Fibroblast of upper back skin (primary cell): ENCODE measurements at regions not wholly inside any gene's neighbourhood (a gene's known extent, or its start where the extent isn't known, plus 50 kb on each side); places are given as distances from the start of the nearest gene placed in this dataset.
A peak's percentile ranks its signal among the peaks of the same experiment; 100 is the strongest.
"Not testable (repeated sequence)": the region's sequence is repeated elsewhere in the genome, so short reads cannot be mapped to it uniquely, and the experiment has no call there.

ENCODE experiments used
- DNase-seq: peaks from one replicate; pipeline ENCODE4 v3.0.0-alpha.2; 2013

DNA sequence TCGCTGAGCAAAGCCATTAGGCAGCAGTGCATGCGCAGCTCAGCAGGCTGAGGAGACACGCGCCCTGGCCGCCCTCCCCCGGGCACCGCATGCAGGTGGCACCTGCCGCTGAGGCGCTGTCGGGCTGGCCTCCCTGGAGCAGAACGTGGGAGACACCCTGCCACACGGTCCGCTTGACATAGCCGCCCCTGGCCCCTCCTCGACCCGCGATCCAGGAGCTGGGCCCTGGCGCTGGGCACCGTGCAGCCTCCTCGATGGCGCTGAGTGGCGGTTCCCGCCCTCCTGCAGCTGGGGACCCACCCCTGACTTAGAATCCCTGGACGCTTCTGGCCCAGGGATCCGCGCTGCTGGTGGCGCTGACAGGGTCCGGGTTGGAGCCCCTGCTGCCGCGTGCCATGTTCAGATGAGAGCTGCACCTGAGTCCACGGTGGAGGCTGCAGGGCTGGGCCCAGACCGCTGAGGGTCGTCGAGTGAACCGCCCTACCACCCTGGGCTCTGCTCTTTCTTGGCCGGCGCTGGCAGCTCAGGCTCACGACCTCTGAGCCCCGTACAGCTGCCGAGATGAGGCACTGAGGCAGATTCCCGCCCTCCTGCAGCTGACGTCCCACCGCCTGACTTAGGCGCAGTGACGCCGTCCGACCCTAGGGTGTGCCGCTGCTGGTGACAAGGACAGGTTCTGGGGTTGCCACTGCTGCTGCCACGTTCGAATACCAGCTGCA lies 116.8 kb downstream of the OR13A1 start:
- no peak for DNase-seq

DNA sequence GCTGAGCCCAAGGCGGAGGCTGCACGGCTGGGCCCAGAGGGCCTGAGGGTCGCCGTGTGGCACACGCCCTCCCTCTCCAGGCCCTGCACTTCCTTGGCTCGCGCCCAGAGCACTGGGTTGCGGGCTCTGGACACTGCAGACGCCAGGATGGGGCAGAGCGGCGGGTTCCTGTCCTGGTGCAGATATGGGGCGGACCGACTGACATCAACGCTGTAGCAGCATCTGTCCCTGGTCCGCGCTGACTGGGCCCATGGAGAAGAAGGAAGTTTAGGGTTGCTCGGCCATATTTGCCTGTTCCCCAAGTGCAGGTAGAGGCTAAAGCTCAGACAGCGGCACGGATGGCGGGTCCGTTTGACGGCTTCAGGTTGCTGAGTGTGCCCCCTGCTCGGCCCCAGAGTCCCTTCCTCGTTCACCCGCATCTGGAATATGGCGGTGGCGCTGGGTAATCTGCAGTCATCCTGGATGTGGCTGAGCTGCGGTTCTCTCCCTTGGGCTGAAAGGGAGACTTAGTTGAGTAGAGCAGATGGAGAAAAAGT lies 116.1 kb downstream of the OR13A1 start:
- no peak for DNase-seq

- no peak for DNase-seq
Observed at GRCh38 chr10:45201271-45201670, 114.1 kb downstream of the OR13A1 start.

- no peak for DNase-seq
Observed at GRCh38 chr10:45202242-45202641, 113.2 kb downstream of the OR13A1 start.

DNA sequence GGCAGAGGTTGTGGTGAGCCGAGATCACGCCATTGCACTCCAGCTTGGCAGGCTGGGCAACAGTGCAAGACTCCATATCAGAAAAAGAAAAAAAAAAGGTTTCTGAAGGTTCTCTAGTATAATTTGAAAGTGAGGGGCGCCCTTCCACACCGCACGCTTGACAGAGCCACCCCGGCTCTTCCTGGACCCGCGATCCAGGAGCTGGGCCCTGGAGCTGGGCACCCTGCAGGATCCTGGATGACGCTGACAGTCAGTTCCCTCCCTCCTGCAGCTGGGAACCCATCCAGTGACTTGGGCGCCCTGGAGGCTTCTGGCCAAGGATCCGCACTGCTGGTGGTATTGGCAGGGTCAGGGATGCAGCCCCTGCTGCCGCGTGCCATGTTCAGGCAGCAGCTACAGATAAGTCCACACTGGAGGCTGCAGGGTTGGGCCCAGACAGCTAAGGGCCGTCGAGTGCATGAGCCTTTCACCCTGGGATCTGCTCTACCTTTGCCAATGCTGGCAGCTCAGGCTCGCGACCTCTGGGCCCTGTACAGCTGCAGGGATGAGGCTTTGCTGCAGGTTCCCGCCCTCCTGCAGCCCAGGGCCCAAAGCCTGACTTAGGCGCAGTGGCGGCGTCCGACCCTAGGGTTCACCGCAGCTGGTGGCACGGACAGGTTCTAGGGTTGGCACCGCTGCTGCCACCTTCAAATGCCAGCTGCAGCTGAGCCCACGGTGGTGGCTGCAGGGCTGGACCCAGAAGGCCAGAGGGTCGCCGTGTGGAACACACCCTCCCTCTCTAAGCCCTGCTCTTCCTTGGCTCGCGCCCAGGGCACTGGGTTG lies 110.2 kb downstream of the OR13A1 start:
- DNase-seq: no peak

GRCh38 chr10:45209888-45210287 lies 105.5 kb downstream of the OR13A1 start:
- no peak for DNase-seq

GRCh38 chr10:45211576-45211975 lies 103.8 kb downstream of the OR13A1 start:
- DNase-seq: no peak

GRCh38 chr10:45219416-45219815 lies 96.0 kb downstream of the OR13A1 start:
- DNase-seq: no peak

- DNase-seq: no peak
Observed at GRCh38 chr10:45220931-45221330, 94.5 kb downstream of the OR13A1 start.

DNA sequence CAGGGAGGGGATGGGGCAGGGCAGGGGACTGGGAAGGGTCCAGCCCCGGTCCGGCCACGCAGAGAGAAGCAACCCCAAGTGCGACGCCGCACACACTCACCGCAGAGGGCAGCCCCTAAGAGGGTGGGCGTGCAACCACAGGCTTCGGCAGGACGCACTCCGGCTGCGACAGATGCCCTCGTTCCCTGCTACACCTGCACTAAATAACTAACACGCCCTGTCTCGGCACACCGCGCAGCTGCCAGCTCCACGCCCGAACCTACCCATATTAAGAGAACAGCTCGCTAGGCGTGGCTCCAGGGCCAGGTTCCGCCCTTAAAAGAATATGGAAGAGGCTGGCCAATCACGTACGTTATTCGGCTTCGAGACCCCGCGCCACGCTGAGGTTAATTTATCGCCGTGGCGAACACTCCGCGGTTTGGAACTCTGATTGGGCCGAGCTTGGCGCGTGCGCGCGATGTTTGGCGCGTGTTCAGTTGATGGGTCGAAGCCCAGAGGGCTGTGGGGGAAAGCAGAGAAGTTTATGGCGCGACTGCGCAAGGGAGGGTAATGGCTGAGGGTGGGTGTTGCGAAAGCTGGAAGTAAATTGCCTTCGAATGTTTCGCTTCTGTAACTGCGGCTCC lies 91.1 kb downstream of the OR13A1 start:
- no peak for DNase-seq

DNA sequence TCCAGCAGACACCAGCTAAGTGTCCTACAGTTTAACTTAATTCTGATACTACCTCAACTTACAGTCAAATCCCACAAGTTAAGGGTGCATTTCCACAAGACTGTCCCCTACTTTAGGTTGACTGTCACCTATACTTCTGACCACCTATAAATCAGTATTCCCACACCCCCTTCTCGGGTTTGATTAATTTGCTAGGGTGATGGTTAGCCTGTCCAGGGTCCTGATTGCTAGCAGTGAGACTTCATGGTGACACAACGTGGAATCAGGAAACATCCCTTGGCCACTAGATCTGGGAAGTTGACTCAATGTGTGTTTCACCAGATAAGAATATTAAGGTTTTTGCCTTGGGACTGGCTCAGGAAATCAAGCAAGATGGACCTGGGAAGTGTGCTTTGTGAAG lies 88.4 kb downstream of the OR13A1 start:
- no peak for DNase-seq

- no peak for DNase-seq
Observed at GRCh38 chr10:45227456-45227855, 88.0 kb downstream of the OR13A1 start.

- DNase-seq: no peak
Observed at GRCh38 chr10:45229823-45230222, 85.6 kb downstream of the OR13A1 start.

DNA sequence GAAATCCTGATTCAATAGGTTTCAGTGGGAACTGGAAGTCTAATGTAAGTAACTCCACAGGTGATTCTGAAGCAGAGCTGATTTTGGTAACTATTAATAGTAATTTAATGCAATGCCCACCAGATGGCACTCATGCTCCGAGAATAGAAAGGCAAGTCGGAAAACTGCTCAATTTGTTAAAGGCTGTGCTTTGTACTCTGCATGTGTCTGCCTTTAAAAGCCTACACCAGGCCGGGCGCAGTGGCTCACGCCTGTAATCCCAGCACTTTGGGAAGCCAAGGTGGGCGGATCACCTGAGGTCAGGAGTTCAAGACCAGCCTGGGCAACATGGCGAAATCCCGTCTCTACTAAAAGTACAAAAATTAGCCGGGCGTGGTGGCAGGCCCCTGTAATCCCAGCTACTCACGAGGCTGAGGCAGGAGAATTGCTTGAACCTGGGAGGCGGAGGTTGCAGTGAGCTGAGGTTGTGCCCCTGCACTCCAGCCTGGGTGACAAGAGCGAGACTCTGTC lies 80.1 kb downstream of the OR13A1 start:
- peak; percentile 77 for DNase-seq

DNA sequence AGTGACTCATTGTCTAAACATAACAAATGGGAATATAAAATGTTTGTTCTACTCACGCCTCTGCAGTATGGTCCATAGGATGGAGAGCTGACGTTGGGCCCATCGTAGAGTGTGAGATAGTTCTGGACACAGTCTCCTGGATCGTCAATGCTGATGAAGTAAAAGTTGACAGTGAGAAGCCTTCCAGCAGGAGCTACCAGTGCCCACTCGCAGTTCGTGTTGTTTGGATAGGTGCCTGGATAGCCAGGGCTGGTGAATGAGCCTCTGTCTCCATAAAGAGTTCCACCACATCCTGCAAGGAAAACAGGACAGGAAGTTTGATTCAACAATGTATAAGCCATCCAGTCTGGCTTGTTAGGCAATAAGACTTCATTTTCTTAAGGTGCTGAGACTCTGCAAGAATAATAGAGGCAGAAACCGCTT lies 79.6 kb downstream of the OR13A1 start:
- no peak for DNase-seq

DNA sequence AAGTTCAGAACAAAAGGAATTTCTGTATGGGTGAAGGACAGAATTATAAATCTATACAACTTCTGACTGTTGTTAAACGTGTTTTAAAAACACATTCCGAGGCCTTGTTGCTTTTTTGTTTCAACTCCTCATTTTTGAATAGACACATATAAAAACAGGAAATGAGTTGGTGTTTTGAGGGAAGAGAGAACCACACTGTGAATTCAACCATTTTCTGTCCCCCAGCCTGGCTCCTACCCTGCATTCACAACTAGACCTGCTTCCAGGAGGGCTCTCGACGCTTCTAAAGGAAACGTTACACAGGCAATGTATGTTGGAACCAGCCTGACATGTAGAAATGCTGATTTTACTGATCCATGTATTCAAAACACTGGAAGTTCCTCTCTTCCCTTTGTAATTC lies 76.5 kb downstream of the OR13A1 start:
- no peak for DNase-seq

- peak; percentile 14 for DNase-seq
Observed at GRCh38 chr10:45239642-45240041, 75.8 kb downstream of the OR13A1 start.

GRCh38 chr10:45241865-45242520 lies 73.4 kb downstream of the OR13A1 start:
- DNase-seq: no peak

DNA sequence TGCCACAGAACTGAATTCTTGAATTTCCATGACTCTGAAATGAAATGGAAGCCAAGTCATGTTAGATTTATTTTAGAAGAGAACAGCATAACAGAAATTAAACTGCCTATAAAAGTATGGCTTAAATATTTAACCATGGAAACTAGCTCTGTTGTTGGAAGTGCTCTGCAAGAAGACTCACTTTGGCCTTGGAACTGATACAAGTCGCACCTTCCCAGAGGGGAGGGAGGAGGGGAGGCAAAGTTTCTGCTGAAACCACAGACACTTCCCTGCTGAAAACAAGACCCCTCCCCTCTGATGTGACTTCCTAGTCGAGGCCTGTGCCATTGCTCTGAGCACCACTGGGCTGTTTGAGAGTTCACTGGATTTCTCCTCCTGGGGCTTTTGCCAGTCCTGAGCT lies 72.1 kb downstream of the OR13A1 start:
- DNase-seq: no peak

DNA sequence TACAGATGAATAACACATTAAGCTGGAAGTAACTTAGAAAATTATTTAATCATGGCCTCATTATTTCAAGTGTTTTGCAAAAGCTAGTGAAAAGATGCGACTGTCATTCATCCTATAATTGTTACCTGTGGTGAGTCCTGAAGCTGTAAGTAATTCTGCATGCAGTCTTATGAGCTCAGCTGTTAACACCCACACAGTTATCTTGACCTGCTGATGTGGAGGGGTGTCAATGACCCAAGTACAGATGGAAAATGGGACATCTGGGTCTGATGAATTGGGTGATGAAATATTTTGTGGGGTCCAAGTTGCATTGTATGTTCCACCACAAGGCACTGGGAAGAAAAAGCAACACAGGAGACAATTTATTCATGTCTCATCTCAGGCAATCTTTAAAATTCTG lies 68.9 kb downstream of the OR13A1 start:
- DNase-seq: no peak

GRCh38 chr10:45249978-45250693 lies 65.3 kb downstream of the OR13A1 start:
- DNase-seq: peak; percentile 49

GRCh38 chr10:45250694-45251075 lies 64.7 kb downstream of the OR13A1 start:
- DNase-seq: not testable (repeated sequence)
